ENCODE measurements at regions not wholly inside any gene's neighbourhood (a gene's known extent, or its start where the extent isn't known, plus 50 kb on each side); places are given as distances from the start of the nearest gene placed in this dataset.

- H3K9ac ChIP-seq (ENCODE audit: low read depth, low read length), result no peak overlapping the region
- no peak overlapping the region for H2AK9ac ChIP-seq (replicated peaks; ENCODE audit: low read depth, low read length, poor library complexity)
- H2BK120ac ChIP-seq (ENCODE audit: low read depth, low read length), result no peak overlapping the region
- H3K18ac ChIP-seq (ENCODE audit: low read depth, low read length), result no peak overlapping the region
- H3K4me3 ChIP-seq (ENCODE audit: insufficient read depth, low read depth, low read length), result no peak overlapping the region
- DNase-seq (no peak), ATAC-seq (ENCODE audit: low read depth) (no peak)
- no peak overlapping the region for H3K14ac ChIP-seq (replicated peaks; ENCODE audit: low read depth, low read length)
- WGBS, 2 experiments (ENCODE audit: extremely low coverage in 2 of 2, insufficient read length in 1 of 2), result no CpG with 5 or more reads among the region's 4 CpGs
- in situ Hi-C loops (cut with MboI; ENCODE audit: low sequenced_read_pairs), result no loop called here
- H2AFZ ChIP-seq (replicated peaks; ENCODE audit: low read length, poor library complexity), result no peak overlapping the region
- H3K4ac ChIP-seq (ENCODE audit: low read depth, low read length), result no peak overlapping the region
- no peak overlapping the region for H3K27ac ChIP-seq (ENCODE audit: insufficient read depth, low read length)
- no peak overlapping the region for H4K8ac ChIP-seq (ENCODE audit: low read depth in 2 of 2, low read length in 2 of 2)
- H3K56ac ChIP-seq (ENCODE audit: extremely low read depth, insufficient read depth, low read length), result no peak overlapping the region
- H2BK5ac ChIP-seq (ENCODE audit: low read depth, low read length, poor library complexity, severe bottlenecking), result no peak overlapping the region
- POLR2A ChIA-PET (ENCODE audit: unreplicated experiment), result no interaction called here
- CTCF ChIA-PET, result no interaction called here
- peaks cover 3% of the 10 kb centered on the region; the same call in 1 of the 2 replicates for H3K27me3 ChIP-seq (ENCODE audit: control insufficient read depth, insufficient read depth, low read length)
- H4K91ac ChIP-seq (ENCODE audit: insufficient read depth, low read depth, low read length), result no peak overlapping the region
- H2BK15ac ChIP-seq (ENCODE audit: low read depth, low read length), result no peak overlapping the region
- no peaks in the 10 kb centered on the region for H3K4me1 ChIP-seq (ENCODE audit: control insufficient read depth, insufficient read depth, low read length)
- no peak overlapping the region for H3K4me2 ChIP-seq (ENCODE audit: low read depth, low read length)
- H3K79me1 ChIP-seq (ENCODE audit: low read depth in 1 of 2, low read length in 2 of 2), result no peaks in the 10 kb centered on the region
- no peaks in the 10 kb centered on the region for H3K36me3 ChIP-seq (ENCODE audit: control insufficient read depth, insufficient read depth, low read length)
- H3K9me1 ChIP-seq (ENCODE audit: insufficient read depth, low read length), result no peaks in the 10 kb centered on the region
- no peak overlapping the region for H3K23ac ChIP-seq (ENCODE audit: low read depth, low read length)
- no peak overlapping the region for H2AK5ac ChIP-seq (ENCODE audit: low read depth, low read length)
- dilution Hi-C loops (cut with HindIII; ENCODE audit: low sequenced_read_pairs, unreplicated experiment), result no loop called here
- H2BK20ac ChIP-seq (ENCODE audit: low read depth, low read length), result no peak overlapping the region
- BruUV-seq (replicated peaks), result no TSS peak
- TF ChIP-seq NFE2L2 (IDR thresholded peaks at IDR 0.05; ENCODE audit: low read depth, low read length) (no peak), MXI1 (IDR thresholded peaks at IDR 0.05; ENCODE audit: borderline replicate concordance, low read depth, low read length) (no peak), RCOR1 (IDR thresholded peaks at IDR 0.05; ENCODE audit: insufficient replicate concordance, low read length) (no peak), MAFK (IDR thresholded peaks at IDR 0.05; ENCODE audit: low read depth, low read length) (no peak), FOS (IDR thresholded peaks at IDR 0.05; ENCODE audit: low read depth, low read length) (no peak), SMC3 (IDR thresholded peaks at IDR 0.05; ENCODE audit: low read depth, low read length) (no peak), RAD21 (IDR thresholded peaks at IDR 0.05; ENCODE audit: low read length) (no peak), CHD1 (IDR thresholded peaks at IDR 0.05; ENCODE audit: low read depth, low read length) (no peak), POLR2A (IDR thresholded peaks at IDR 0.05; ENCODE audit: low read depth, low read length) (no peak), MAZ (IDR thresholded peaks at IDR 0.05; ENCODE audit: borderline replicate concordance, low read depth, low read length) (no peak), BHLHE40 (IDR thresholded peaks at IDR 0.05; ENCODE audit: low read depth, low read length) (no peak), RFX5 (IDR thresholded peaks at IDR 0.05; ENCODE audit: low read depth, low read length) (no peak), CEBPB (IDR thresholded peaks at IDR 0.05; ENCODE audit: low read depth, low read length) (no peak)
- TF ChIP-seq, protein P1, sequence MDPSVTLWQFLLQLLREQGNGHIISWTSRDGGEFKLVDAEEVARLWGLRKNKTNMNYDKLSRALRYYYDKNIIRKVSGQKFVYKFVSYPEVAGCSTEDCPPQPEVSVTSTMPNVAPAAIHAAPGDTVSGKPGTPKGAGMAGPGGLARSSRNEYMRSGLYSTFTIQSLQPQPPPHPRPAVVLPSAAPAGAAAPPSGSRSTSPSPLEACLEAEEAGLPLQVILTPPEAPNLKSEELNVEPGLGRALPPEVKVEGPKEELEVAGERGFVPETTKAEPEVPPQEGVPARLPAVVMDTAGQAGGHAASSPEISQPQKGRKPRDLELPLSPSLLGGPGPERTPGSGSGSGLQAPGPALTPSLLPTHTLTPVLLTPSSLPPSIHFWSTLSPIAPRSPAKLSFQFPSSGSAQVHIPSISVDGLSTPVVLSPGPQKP (IDR thresholded peaks at IDR 0.05; ENCODE audit: borderline replicate concordance, low read depth, low read length), result no peak
- TF ChIP-seq, protein P2, sequence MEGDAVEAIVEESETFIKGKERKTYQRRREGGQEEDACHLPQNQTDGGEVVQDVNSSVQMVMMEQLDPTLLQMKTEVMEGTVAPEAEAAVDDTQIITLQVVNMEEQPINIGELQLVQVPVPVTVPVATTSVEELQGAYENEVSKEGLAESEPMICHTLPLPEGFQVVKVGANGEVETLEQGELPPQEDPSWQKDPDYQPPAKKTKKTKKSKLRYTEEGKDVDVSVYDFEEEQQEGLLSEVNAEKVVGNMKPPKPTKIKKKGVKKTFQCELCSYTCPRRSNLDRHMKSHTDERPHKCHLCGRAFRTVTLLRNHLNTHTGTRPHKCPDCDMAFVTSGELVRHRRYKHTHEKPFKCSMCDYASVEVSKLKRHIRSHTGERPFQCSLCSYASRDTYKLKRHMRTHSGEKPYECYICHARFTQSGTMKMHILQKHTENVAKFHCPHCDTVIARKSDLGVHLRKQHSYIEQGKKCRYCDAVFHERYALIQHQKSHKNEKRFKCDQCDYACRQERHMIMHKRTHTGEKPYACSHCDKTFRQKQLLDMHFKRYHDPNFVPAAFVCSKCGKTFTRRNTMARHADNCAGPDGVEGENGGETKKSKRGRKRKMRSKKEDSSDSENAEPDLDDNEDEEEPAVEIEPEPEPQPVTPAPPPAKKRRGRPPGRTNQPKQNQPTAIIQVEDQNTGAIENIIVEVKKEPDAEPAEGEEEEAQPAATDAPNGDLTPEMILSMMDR (conservative IDR thresholded peaks at IDR 0.05; ENCODE audit: low read depth, low read length), result no peak
- TF ChIP-seq, protein P3, sequence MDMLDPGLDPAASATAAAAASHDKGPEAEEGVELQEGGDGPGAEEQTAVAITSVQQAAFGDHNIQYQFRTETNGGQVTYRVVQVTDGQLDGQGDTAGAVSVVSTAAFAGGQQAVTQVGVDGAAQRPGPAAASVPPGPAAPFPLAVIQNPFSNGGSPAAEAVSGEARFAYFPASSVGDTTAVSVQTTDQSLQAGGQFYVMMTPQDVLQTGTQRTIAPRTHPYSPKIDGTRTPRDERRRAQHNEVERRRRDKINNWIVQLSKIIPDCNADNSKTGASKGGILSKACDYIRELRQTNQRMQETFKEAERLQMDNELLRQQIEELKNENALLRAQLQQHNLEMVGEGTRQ (IDR thresholded peaks at IDR 0.05; ENCODE audit: low read depth, low read length), result no peak
- intact Hi-C loops (cut with micrococcal nuclease), result no loop called here
- no peaks in the 10 kb centered on the region for H4K20me1 ChIP-seq (ENCODE audit: insufficient read depth, low read length)
- H3K9me3 ChIP-seq (ENCODE audit: control insufficient read depth, insufficient read depth, low read length), result no peaks in the 10 kb centered on the region
- no peak overlapping the region for H4K5ac ChIP-seq (ENCODE audit: low read depth, low read length)
Measured at GRCh38 chr6:156193381-156193780, 583.8 kb upstream of the ARID1B start.
